ENCODE measurements at regions not wholly inside any gene's neighbourhood (a gene's known extent, or its start where the extent isn't known, plus 50 kb on each side); places are given as distances from the start of the nearest gene placed in this dataset.

DNA sequence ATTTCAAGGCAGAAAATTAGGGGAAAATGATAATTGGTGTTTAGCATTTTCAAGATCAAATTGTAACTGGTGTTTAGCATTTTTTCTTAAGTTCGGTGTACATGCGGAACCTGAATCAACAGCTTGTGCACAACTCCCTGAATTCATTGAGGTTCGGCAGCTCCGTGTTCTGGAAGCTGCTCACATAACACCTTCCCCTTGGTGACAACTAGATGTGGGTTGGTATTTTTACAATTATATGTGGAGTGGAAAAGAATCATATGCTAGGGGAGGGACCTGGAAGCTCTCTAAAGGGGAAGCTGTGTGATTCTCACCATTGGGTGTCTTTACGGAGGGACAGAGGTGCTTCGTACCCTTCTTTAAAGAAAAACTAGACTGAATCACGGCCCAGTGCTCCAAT is 199.0 kb upstream of the MTNR1B start:
- no peak overlapping the region for H2AFZ ChIP-seq
- no peak overlapping the region for H3K4me2 ChIP-seq
- peaks cover 17% of the 10 kb centered on the region for H3K4me1 Mint-ChIP-seq
- peaks cover 12% of the 10 kb centered on the region for H3K36me3 Mint-ChIP-seq (ENCODE audit: low read depth)
- H3K27ac ChIP-seq (ENCODE audit: low read depth): no peak overlapping the region
- H3K4me3 Mint-ChIP-seq: no peak overlapping the region
- no peak for TF ChIP-seq EZH2 (IDR thresholded peaks at IDR 0.05; ENCODE audit: low read depth, unreplicated experiment)
- TF ChIP-seq, protein P1, sequence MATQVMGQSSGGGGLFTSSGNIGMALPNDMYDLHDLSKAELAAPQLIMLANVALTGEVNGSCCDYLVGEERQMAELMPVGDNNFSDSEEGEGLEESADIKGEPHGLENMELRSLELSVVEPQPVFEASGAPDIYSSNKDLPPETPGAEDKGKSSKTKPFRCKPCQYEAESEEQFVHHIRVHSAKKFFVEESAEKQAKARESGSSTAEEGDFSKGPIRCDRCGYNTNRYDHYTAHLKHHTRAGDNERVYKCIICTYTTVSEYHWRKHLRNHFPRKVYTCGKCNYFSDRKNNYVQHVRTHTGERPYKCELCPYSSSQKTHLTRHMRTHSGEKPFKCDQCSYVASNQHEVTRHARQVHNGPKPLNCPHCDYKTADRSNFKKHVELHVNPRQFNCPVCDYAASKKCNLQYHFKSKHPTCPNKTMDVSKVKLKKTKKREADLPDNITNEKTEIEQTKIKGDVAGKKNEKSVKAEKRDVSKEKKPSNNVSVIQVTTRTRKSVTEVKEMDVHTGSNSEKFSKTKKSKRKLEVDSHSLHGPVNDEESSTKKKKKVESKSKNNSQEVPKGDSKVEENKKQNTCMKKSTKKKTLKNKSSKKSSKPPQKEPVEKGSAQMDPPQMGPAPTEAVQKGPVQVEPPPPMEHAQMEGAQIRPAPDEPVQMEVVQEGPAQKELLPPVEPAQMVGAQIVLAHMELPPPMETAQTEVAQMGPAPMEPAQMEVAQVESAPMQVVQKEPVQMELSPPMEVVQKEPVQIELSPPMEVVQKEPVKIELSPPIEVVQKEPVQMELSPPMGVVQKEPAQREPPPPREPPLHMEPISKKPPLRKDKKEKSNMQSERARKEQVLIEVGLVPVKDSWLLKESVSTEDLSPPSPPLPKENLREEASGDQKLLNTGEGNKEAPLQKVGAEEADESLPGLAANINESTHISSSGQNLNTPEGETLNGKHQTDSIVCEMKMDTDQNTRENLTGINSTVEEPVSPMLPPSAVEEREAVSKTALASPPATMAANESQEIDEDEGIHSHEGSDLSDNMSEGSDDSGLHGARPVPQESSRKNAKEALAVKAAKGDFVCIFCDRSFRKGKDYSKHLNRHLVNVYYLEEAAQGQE (IDR thresholded peaks at IDR 0.05; ENCODE audit: unreplicated experiment): no peak
- no peak for TF ChIP-seq ZNF331 (CRISPR knock-in tag; IDR thresholded peaks at IDR 0.05; ENCODE audit: low read depth)
- TF ChIP-seq NANOG (IDR thresholded peaks at IDR 0.05; ENCODE audit: borderline replicate concordance): no peak
- no peak for TF ChIP-seq CREB1 (CRISPR knock-in tag; IDR thresholded peaks at IDR 0.05; ENCODE audit: low read depth)
- no peak for ATAC-seq
- no peak overlapping the region for H3K27ac Mint-ChIP-seq
- H3K9me3 Mint-ChIP-seq: no peaks in the 10 kb centered on the region
- H3K27me3 Mint-ChIP-seq (ENCODE audit: insufficient read depth, low read depth, poor library complexity): peaks cover 5% of the 10 kb centered on the region
- DNase-seq (ENCODE audit: low spot score): no peak
- H3K79me2 ChIP-seq (replicated peaks; ENCODE audit: insufficient read depth): no peaks in the 10 kb centered on the region
- no peak overlapping the region for H3K4me3 ChIP-seq
- no peaks in the 10 kb centered on the region for H3K27me3 ChIP-seq (ENCODE audit: insufficient read depth)
- H3K36me3 ChIP-seq (ENCODE audit: insufficient read depth): no peaks in the 10 kb centered on the region
- H3K4me1 ChIP-seq (ENCODE audit: insufficient read depth): peaks cover 5% of the 10 kb centered on the region
- H3K9me2 ChIP-seq (ENCODE audit: insufficient read depth): no peaks in the 10 kb centered on the region
- H3F3A ChIP-seq (replicated peaks; ENCODE audit: low read depth): no peaks in the 10 kb centered on the region
- no peaks in the 10 kb centered on the region for H4K20me1 ChIP-seq (replicated peaks; ENCODE audit: insufficient read depth)

DNA sequence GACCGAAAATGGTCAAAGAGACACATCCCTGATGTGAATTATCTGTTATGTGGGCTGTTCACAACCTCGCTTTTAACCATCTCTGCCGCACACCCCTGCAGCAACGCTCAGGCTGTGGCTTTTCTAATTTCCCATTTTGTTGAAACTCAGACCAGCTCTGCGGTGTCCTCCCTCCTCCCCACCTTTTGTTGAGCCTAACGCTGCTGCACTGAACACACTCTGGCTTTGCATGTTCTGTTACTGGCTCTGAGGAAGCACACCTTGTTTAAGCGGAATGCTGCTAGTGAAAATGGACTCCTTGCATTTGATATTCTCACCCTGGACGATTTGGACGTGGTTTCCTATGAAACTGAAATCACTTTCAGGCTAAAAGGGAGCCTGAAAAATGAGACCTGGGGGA is 198.5 kb upstream of the MTNR1B start:
- DNase-seq (ENCODE audit: low spot score) (no peak), ATAC-seq (no peak)
- H3K4me2 ChIP-seq: no peak overlapping the region
- TF ChIP-seq, protein P2, sequence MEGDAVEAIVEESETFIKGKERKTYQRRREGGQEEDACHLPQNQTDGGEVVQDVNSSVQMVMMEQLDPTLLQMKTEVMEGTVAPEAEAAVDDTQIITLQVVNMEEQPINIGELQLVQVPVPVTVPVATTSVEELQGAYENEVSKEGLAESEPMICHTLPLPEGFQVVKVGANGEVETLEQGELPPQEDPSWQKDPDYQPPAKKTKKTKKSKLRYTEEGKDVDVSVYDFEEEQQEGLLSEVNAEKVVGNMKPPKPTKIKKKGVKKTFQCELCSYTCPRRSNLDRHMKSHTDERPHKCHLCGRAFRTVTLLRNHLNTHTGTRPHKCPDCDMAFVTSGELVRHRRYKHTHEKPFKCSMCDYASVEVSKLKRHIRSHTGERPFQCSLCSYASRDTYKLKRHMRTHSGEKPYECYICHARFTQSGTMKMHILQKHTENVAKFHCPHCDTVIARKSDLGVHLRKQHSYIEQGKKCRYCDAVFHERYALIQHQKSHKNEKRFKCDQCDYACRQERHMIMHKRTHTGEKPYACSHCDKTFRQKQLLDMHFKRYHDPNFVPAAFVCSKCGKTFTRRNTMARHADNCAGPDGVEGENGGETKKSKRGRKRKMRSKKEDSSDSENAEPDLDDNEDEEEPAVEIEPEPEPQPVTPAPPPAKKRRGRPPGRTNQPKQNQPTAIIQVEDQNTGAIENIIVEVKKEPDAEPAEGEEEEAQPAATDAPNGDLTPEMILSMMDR (conservative IDR thresholded peaks at IDR 0.05; ENCODE audit: low read depth in 2 of 2): no peak
- TF ChIP-seq CREB1 (CRISPR knock-in tag; IDR thresholded peaks at IDR 0.05; ENCODE audit: low read depth) (no peak), ZNF331 (CRISPR knock-in tag; IDR thresholded peaks at IDR 0.05; ENCODE audit: low read depth) (no peak), NANOG (IDR thresholded peaks at IDR 0.05; ENCODE audit: borderline replicate concordance) (no peak), JUNB (IDR thresholded peaks at IDR 0.05; ENCODE audit: unreplicated experiment) (no peak), STAT1 (IDR thresholded peaks at IDR 0.05; ENCODE audit: unreplicated experiment) (no peak), EZH2 (IDR thresholded peaks at IDR 0.05; ENCODE audit: low read depth, unreplicated experiment) (no peak), EZH2phosphoT487 (IDR thresholded peaks at IDR 0.05; ENCODE audit: unreplicated experiment) (no peak), ZNF114 (CRISPR knock-in tag; IDR thresholded peaks at IDR 0.05) (no peak)
- TF ChIP-seq, protein P1 (IDR thresholded peaks at IDR 0.05; ENCODE audit: unreplicated experiment): no peak
- TF ChIP-seq, protein P3, sequence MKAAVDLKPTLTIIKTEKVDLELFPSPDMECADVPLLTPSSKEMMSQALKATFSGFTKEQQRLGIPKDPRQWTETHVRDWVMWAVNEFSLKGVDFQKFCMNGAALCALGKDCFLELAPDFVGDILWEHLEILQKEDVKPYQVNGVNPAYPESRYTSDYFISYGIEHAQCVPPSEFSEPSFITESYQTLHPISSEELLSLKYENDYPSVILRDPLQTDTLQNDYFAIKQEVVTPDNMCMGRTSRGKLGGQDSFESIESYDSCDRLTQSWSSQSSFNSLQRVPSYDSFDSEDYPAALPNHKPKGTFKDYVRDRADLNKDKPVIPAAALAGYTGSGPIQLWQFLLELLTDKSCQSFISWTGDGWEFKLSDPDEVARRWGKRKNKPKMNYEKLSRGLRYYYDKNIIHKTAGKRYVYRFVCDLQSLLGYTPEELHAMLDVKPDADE (IDR thresholded peaks at IDR 0.05): no peak

More for the DNA sequence above, 198.5 kb upstream of the MTNR1B start:
- Histone ChIP-seq H3F3A (replicated peaks; ENCODE audit: low read depth) (no peaks in the 10 kb centered on the region), H3K27me3 (ENCODE audit: insufficient read depth) (no peaks in the 10 kb centered on the region), H3K79me2 (replicated peaks; ENCODE audit: insufficient read depth) (no peaks in the 10 kb centered on the region), H2AFZ (no peak overlapping the region), H3K4me3 (no peak overlapping the region), H3K36me3 (ENCODE audit: insufficient read depth) (no peaks in the 10 kb centered on the region), H3K27ac (ENCODE audit: low read depth) (no peak overlapping the region), H3K9me2 (ENCODE audit: insufficient read depth) (no peaks in the 10 kb centered on the region), H4K20me1 (replicated peaks; ENCODE audit: insufficient read depth) (no peaks in the 10 kb centered on the region), H3K4me1 (ENCODE audit: insufficient read depth) (no peaks in the 10 kb centered on the region)
- H3K4me3 Mint-ChIP-seq: no peak overlapping the region
- peaks cover 11% of the 10 kb centered on the region for H3K4me1 Mint-ChIP-seq
- H3K27me3 Mint-ChIP-seq (ENCODE audit: insufficient read depth, low read depth, poor library complexity): peaks cover 3% of the 10 kb centered on the region
- no peak overlapping the region; the same call in 1 of the 2 replicates for H3K27ac Mint-ChIP-seq
- peaks cover 12% of the 10 kb centered on the region for H3K36me3 Mint-ChIP-seq (ENCODE audit: low read depth)
- H3K9me3 Mint-ChIP-seq: no peaks in the 10 kb centered on the region

Measured in GM23338 (cell line).